ENCODE measurements at regions not wholly inside any gene's neighbourhood (a gene's known extent, or its start where the extent isn't known, plus 50 kb on each side); places are given as distances from the start of the nearest gene placed in this dataset.

DNA sequence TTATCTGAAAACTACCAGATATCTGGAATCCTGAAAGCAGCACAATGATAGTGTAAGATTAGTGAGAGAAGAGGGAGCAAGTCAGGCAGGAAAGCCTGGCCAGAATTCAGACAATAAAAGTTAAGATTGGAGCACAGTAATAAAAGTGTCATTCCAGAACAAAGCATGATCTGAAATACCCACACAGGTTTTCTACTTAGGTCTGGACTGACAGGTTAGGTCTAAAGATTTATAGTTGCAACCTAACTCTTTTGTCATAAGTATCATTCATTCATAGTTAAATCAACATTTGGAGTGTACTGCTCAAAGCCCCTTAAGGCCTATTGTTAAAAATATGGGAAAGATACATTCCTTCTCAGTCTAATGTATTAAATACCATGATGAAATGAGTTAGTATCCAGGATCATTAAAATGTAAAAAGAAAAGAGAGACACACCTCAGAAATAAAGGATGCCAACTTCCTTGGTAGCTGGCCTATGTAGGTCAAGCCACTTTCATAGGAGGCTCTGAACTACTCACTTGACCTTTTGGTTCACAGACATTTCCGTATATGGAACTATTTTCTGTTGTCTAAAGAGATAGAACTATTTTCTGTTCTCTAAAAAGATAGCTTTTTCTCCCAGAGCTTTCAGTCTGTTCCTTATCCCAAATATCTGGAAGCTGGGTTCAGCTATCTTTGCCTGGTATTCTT, 105.2 kb downstream of the FAS start:
- H3K27ac ChIP-seq (ENCODE audit: low read length), result no peak overlapping the region

DNA sequence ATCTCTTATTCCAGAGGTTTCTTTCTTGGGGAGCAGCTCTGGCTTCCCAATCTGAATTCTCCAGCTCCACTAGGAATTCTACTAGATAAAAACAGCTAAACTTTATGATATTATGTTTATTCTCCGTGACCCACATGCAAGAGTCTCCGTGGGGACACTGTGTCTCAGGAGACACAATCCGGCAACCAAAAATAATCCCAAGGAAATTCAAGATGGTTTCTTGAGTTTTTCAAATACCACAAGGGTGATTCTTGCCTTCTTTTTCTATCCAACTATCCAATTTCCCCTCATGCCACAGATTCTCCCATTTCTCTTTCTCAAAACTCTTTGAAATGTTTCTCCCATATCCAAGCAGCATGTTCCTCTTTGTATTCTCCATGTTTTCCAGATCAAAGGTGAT, 103.1 kb downstream of the FAS start:
- Histone ChIP-seq H3K27ac (ENCODE audit: low read length) (no peak overlapping the region), H3K4me3 (ENCODE audit: low read length in 2 of 2) (no peak overlapping the region), H3K27me3 (ENCODE audit: control insufficient read depth in 1 of 2, insufficient read depth in 2 of 2, low read length in 2 of 2) (no peaks in the 10 kb centered on the region), H3K9ac (ENCODE audit: low read length in 2 of 2) (no peak overlapping the region), H3K9me3 (ENCODE audit: control insufficient read depth in 2 of 2, low read length in 2 of 2) (no peaks in the 10 kb centered on the region), H3K36me3 (ENCODE audit: control insufficient read depth in 2 of 2, insufficient read depth in 2 of 2, low read length in 2 of 2) (no peaks in the 10 kb centered on the region), H3K4me1 (ENCODE audit: control insufficient read depth, insufficient read depth, low read length) (no peaks in the 10 kb centered on the region)

More for the DNA sequence above, 105.2 kb downstream of the FAS start:
- Histone ChIP-seq H3K4me3 (ENCODE audit: low read length in 2 of 2) (no peak overlapping the region), H3K36me3 (ENCODE audit: control insufficient read depth in 2 of 2, insufficient read depth in 2 of 2, low read length in 2 of 2) (no peaks in the 10 kb centered on the region), H3K27me3 (ENCODE audit: control insufficient read depth in 1 of 2, insufficient read depth in 2 of 2, low read length in 2 of 2) (no peaks in the 10 kb centered on the region), H3K9ac (ENCODE audit: low read length in 2 of 2) (no peak overlapping the region), H3K9me3 (ENCODE audit: control insufficient read depth in 2 of 2, low read length in 2 of 2) (no peaks in the 10 kb centered on the region), H3K4me1 (ENCODE audit: control insufficient read depth, insufficient read depth, low read length) (no peaks in the 10 kb centered on the region)

- H3K9ac ChIP-seq (ENCODE audit: low read length in 2 of 2), result no peak overlapping the region
- H3K9me3 ChIP-seq (ENCODE audit: control insufficient read depth in 2 of 2, low read length in 2 of 2), result no peaks in the 10 kb centered on the region
- no peaks in the 10 kb centered on the region for H3K36me3 ChIP-seq (ENCODE audit: control insufficient read depth in 2 of 2, insufficient read depth in 2 of 2, low read length in 2 of 2)
- no peaks in the 10 kb centered on the region for H3K27me3 ChIP-seq (ENCODE audit: control insufficient read depth in 1 of 2, insufficient read depth in 2 of 2, low read length in 2 of 2)
- no peak overlapping the region for H3K4me3 ChIP-seq (ENCODE audit: low read length in 2 of 2)
- H3K27ac ChIP-seq (ENCODE audit: low read length), result no peak overlapping the region
- H3K4me1 ChIP-seq (ENCODE audit: control insufficient read depth, insufficient read depth, low read length), result no peaks in the 10 kb centered on the region
These were observed 102.4 kb downstream of the FAS start for GRCh38 chr10:89092981-89093380.

DNA sequence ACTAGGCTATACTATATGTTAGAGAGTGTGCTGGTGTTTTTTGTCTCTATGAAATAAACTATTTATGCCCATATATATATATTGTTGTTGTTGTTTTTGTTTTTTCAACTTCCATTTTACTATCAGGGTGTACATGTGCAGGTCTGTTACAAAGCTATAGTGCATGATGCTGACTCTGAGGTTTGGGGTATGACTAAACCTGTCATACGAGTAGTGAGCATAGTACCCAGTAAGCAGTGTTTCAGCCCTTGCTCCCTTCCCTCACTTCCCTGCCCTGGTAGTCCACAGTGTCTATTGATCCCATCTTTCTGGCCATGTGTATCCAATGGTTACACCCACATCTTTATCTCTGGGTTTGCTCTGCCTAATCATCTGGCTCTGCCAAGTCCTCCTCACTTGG, 101.8 kb downstream of the FAS start:
- Histone ChIP-seq H3K9me3 (ENCODE audit: control insufficient read depth in 2 of 2, low read length in 2 of 2) (no peaks in the 10 kb centered on the region), H3K27ac (ENCODE audit: low read length) (no peak overlapping the region), H3K4me1 (ENCODE audit: control insufficient read depth, insufficient read depth, low read length) (no peaks in the 10 kb centered on the region), H3K27me3 (ENCODE audit: control insufficient read depth in 1 of 2, insufficient read depth in 2 of 2, low read length in 2 of 2) (no peaks in the 10 kb centered on the region), H3K4me3 (ENCODE audit: low read length in 2 of 2) (no peak overlapping the region), H3K36me3 (ENCODE audit: control insufficient read depth in 2 of 2, insufficient read depth in 2 of 2, low read length in 2 of 2) (no peaks in the 10 kb centered on the region), H3K9ac (ENCODE audit: low read length in 2 of 2) (no peak overlapping the region)

DNA sequence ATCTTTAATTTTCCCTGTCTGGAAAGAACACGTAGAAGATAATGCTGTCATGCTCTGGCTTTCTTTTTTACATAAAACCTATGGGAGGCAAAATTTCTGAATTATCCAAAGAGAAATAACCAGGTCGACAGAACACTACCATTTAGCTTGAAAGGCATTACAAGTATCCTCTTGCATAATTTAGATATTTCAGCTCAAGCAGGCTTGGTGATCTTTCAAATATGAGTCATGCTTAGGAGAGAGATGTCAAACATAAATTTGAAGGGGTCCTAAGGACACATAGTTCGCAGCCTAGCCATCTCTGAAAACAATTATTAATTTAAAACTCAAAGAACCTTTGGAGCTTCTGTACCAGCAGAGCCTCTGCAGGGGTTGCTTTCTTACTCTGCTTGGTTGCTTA, 100.9 kb downstream of the FAS start:
- Histone ChIP-seq H3K4me1 (ENCODE audit: control insufficient read depth, insufficient read depth, low read length) (no peaks in the 10 kb centered on the region), H3K9me3 (ENCODE audit: control insufficient read depth in 2 of 2, low read length in 2 of 2) (no peaks in the 10 kb centered on the region), H3K9ac (ENCODE audit: low read length in 2 of 2) (no peak overlapping the region), H3K36me3 (ENCODE audit: control insufficient read depth in 2 of 2, insufficient read depth in 2 of 2, low read length in 2 of 2) (no peaks in the 10 kb centered on the region), H3K27ac (ENCODE audit: low read length) (no peak overlapping the region), H3K4me3 (ENCODE audit: low read length in 2 of 2) (no peak overlapping the region), H3K27me3 (ENCODE audit: control insufficient read depth in 1 of 2, insufficient read depth in 2 of 2, low read length in 2 of 2) (no peaks in the 10 kb centered on the region)

DNA sequence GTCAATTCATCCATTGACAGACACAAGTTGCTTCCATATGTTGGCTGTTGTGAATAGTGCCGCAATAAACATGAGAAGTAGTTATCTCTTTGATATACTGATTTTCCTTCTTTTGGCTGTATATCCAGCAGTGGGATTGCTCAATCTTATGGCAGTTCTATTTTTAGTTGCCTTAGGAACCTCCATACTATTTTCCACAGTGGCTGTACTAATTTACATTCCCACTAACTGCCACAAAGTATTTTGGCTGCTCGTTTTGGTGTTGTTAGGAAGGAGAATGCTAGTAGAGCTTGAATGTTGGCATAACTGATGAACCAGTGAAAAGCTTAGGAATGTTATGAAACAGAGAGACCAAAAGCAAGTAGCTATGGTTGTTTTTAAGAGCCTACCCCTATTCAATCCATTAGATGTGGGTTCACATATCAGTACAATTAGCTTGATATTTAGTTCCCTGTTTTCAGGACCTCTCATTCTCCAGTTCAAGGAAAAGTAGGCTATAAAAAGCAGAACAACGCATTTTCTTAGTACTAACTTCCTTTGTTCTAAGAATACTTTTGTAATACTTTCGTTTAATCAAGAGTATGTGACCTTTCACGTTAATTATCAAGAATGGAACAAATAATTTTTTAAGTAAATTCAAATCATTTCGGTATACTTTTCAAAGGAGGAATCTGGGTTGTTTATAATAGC, 100.3 kb downstream of the FAS start:
- Histone ChIP-seq H3K9ac (ENCODE audit: low read length in 2 of 2) (no peak overlapping the region), H3K4me3 (ENCODE audit: low read length in 2 of 2) (no peak overlapping the region), H3K27ac (ENCODE audit: low read length) (no peak overlapping the region), H3K36me3 (ENCODE audit: control insufficient read depth in 2 of 2, insufficient read depth in 2 of 2, low read length in 2 of 2) (no peaks in the 10 kb centered on the region), H3K4me1 (ENCODE audit: control insufficient read depth, insufficient read depth, low read length) (no peaks in the 10 kb centered on the region), H3K27me3 (ENCODE audit: control insufficient read depth in 1 of 2, insufficient read depth in 2 of 2, low read length in 2 of 2) (no peaks in the 10 kb centered on the region), H3K9me3 (ENCODE audit: control insufficient read depth in 2 of 2, low read length in 2 of 2) (no peaks in the 10 kb centered on the region)

GRCh38 chr10:89086801-89087521, 96.4 kb downstream of the FAS start:
- Histone ChIP-seq H3K9me3 (ENCODE audit: control insufficient read depth in 2 of 2, low read length in 2 of 2) (no peaks in the 10 kb centered on the region), H3K27ac (ENCODE audit: low read length) (peak overlapping the region; percentile 38), H3K4me1 (ENCODE audit: control insufficient read depth, insufficient read depth, low read length) (no peaks in the 10 kb centered on the region), H3K36me3 (ENCODE audit: control insufficient read depth in 2 of 2, insufficient read depth in 2 of 2, low read length in 2 of 2) (no peaks in the 10 kb centered on the region), H3K4me3 (ENCODE audit: low read length in 2 of 2) (peak overlapping the region in 1 of 2 donors; percentile 9), H3K9ac (ENCODE audit: low read length in 2 of 2) (peak overlapping the region in 1 of 2 donors; percentile 30), H3K27me3 (ENCODE audit: control insufficient read depth in 1 of 2, insufficient read depth in 2 of 2, low read length in 2 of 2) (no peaks in the 10 kb centered on the region)

- Histone ChIP-seq H3K9me3 (ENCODE audit: control insufficient read depth in 2 of 2, low read length in 2 of 2) (no peaks in the 10 kb centered on the region), H3K9ac (ENCODE audit: low read length in 2 of 2) (no peak overlapping the region), H3K27ac (ENCODE audit: low read length) (no peak overlapping the region), H3K36me3 (ENCODE audit: control insufficient read depth in 2 of 2, insufficient read depth in 2 of 2, low read length in 2 of 2) (no peaks in the 10 kb centered on the region), H3K27me3 (ENCODE audit: control insufficient read depth in 1 of 2, insufficient read depth in 2 of 2, low read length in 2 of 2) (no peaks in the 10 kb centered on the region), H3K4me3 (ENCODE audit: low read length in 2 of 2) (no peak overlapping the region), H3K4me1 (ENCODE audit: control insufficient read depth, insufficient read depth, low read length) (no peaks in the 10 kb centered on the region)
These were observed 94.6 kb downstream of the FAS start for GRCh38 chr10:89085153-89085552.

- no peaks in the 10 kb centered on the region for H3K4me1 ChIP-seq (ENCODE audit: control insufficient read depth, insufficient read depth, low read length)
- H3K27me3 ChIP-seq (ENCODE audit: control insufficient read depth in 1 of 2, insufficient read depth in 2 of 2, low read length in 2 of 2), result no peaks in the 10 kb centered on the region
- no peak overlapping the region for H3K4me3 ChIP-seq (ENCODE audit: low read length in 2 of 2)
- no peak overlapping the region for H3K9ac ChIP-seq (ENCODE audit: low read length in 2 of 2)
- H3K36me3 ChIP-seq (ENCODE audit: control insufficient read depth in 2 of 2, insufficient read depth in 2 of 2, low read length in 2 of 2), result no peaks in the 10 kb centered on the region
- H3K27ac ChIP-seq (ENCODE audit: low read length), result no peak overlapping the region
- no peaks in the 10 kb centered on the region for H3K9me3 ChIP-seq (ENCODE audit: control insufficient read depth in 2 of 2, low read length in 2 of 2)
These were observed 91.5 kb downstream of the FAS start for GRCh38 chr10:89082086-89082485.

DNA sequence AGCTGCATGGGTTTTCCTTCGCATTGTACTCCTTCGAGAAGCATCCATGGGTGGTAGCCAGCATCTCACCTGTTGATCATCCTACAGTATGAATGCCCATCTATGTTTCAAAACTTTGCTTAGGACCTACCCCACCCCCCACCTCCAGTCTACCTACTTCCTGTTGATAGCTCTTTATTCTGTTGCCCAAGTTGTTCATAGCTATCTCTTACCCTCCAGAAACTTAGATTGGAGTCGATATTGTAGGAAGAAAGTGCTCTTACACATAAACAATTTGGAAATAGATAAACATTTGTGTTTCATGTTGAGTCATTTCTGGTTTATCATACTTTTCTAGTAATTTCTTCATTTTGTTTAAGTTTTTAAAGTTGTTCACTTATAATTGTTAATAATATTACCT, 90.1 kb downstream of the FAS start:
- Histone ChIP-seq H3K4me1 (ENCODE audit: control insufficient read depth, insufficient read depth, low read length) (no peaks in the 10 kb centered on the region), H3K4me3 (ENCODE audit: low read length in 2 of 2) (no peak overlapping the region), H3K36me3 (ENCODE audit: control insufficient read depth in 2 of 2, insufficient read depth in 2 of 2, low read length in 2 of 2) (no peaks in the 10 kb centered on the region), H3K9ac (ENCODE audit: low read length in 2 of 2) (no peak overlapping the region), H3K27ac (ENCODE audit: low read length) (no peak overlapping the region), H3K9me3 (ENCODE audit: control insufficient read depth in 2 of 2, low read length in 2 of 2) (no peaks in the 10 kb centered on the region), H3K27me3 (ENCODE audit: control insufficient read depth in 1 of 2, insufficient read depth in 2 of 2, low read length in 2 of 2) (no peaks in the 10 kb centered on the region)

DNA sequence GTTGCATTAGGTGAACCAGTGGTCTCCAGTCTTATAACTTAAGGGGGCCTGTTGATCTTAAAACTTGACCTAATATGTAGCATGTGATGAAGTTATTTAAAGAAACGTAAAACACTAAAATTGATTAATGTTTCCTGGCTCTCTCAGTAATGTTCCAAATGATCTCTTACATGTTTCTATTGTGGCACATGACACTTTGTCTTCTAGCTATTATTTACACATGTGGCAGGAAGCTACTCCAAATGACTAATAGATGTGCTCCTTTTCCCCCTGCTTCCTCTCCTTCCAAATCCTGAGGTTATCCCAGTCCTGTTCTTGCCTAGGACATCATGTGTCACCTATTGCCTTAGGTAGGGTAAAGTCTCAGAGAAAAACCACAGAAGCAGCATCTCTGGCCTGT, 89.4 kb downstream of the FAS start:
- Histone ChIP-seq H3K36me3 (ENCODE audit: control insufficient read depth in 2 of 2, insufficient read depth in 2 of 2, low read length in 2 of 2) (no peaks in the 10 kb centered on the region), H3K9ac (ENCODE audit: low read length in 2 of 2) (no peak overlapping the region), H3K27me3 (ENCODE audit: control insufficient read depth in 1 of 2, insufficient read depth in 2 of 2, low read length in 2 of 2) (no peaks in the 10 kb centered on the region), H3K9me3 (ENCODE audit: control insufficient read depth in 2 of 2, low read length in 2 of 2) (no peaks in the 10 kb centered on the region), H3K4me3 (ENCODE audit: low read length in 2 of 2) (no peak overlapping the region), H3K4me1 (ENCODE audit: control insufficient read depth, insufficient read depth, low read length) (no peaks in the 10 kb centered on the region), H3K27ac (ENCODE audit: low read length) (no peak overlapping the region)

Measured in stomach smooth muscle (tissue), 2 donors.